ENCODE measurements at regions not wholly inside any gene's neighbourhood (a gene's known extent, or its start where the extent isn't known, plus 50 kb on each side); places are given as distances from the start of the nearest gene placed in this dataset.
"Not testable (repeated sequence)": the region's sequence is repeated elsewhere in the genome, so short reads cannot be mapped to it uniquely, and the experiment has no call there.

DNA sequence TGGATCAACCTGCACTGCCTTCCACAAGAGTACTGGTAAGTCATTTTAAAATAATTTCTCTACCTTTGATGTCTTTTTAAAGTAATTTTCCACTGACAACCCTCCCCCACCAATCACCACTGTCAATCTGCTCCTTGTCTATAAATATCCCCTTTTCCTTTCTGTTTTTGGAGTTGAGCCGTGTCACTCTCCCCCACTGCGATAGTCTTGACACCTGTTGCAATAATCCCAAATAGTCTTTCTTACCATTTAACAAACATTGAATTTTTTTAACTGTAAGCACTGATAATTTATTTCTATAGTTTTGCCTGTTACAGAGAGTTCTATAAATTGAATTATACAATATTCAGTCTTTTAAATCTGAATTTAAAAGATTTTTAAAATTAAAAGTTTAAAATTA is 420.9 kb downstream of the COL11A1 start:
- DNase-seq (ENCODE audit: low read depth in 4 of 4, low spot score in 2 of 4) = no peak

DNA sequence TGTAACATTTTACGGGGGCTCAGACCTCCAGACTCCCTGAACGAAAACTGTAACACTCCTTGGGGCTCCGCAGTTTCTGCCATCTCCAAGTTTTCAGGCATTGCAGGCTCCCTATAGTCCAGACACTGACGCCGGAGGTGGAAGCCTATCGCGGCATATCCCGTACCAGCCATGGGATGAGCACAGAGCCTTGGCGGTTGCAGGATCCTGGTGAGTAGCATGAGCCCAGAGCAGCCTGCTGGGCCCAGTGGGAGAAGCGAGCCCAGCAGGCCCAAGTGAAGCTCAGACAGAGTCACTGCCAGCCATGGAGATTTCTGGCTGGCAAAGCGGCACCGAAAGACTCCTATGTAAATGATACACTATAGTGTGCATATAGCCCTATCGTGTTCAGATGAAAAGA is 446.8 kb downstream of the COL11A1 start:
- DNase-seq (ENCODE audit: low read depth in 4 of 4, low spot score in 2 of 4) = no peak

GRCh38 chr1:102659876-102660483 is 448.3 kb downstream of the COL11A1 start:
- not testable (repeated sequence) for DNase-seq (ENCODE audit: low read depth in 4 of 4, low spot score in 2 of 4)

DNA sequence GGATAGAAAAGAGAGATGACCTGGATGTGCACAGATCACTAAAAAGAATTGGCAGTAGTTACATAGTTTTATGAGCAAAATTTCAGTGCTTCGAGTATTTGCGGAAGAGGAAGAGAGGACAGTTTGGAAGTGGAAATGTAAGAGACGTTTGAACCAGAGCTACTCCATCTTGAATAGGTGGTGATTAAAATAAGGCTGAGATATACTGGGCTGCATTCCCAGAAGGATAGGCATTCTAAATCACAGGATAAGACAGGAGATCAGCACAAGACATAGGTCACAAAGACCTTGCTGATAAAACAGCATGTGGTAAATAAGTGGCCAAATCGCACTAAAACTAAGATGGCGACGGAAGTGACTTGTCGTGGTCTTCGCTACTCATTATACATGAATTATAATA is 453.3 kb downstream of the COL11A1 start:
- DNase-seq (ENCODE audit: low read depth in 4 of 4, low spot score in 2 of 4) = no peak

- no peak for DNase-seq (ENCODE audit: low read depth in 4 of 4, low spot score in 2 of 4)
These were observed 467.4 kb downstream of the COL11A1 start for GRCh38 chr1:102640872-102641271.

GRCh38 chr1:102640312-102640711 is 468.0 kb downstream of the COL11A1 start:
- DNase-seq (ENCODE audit: low read depth in 4 of 4, low spot score in 2 of 4) = no peak

DNA sequence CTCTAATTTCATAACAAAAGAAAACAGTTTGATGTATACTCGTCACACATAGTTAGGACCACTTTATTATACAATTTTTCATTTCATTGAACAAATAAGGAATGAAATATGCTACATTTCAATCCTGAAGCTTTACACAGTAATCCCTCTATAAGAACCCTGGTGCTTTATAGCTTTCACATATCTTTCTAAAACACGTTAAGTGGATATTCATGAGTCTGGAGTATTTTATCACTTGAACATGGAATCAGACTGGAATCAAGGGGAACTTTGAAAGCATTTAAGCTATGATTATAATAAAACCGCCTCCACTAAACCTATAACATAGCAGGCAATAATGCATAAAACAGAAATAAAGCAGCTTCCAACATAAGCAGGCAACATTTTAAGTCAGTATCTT is 476.6 kb downstream of the COL11A1 start:
- no peak for DNase-seq (ENCODE audit: low read depth in 4 of 4, low spot score in 2 of 4)

- DNase-seq (ENCODE audit: low read depth in 4 of 4, low spot score in 2 of 4) = no peak
These were observed 478.3 kb downstream of the COL11A1 start for GRCh38 chr1:102630041-102630440.

DNA sequence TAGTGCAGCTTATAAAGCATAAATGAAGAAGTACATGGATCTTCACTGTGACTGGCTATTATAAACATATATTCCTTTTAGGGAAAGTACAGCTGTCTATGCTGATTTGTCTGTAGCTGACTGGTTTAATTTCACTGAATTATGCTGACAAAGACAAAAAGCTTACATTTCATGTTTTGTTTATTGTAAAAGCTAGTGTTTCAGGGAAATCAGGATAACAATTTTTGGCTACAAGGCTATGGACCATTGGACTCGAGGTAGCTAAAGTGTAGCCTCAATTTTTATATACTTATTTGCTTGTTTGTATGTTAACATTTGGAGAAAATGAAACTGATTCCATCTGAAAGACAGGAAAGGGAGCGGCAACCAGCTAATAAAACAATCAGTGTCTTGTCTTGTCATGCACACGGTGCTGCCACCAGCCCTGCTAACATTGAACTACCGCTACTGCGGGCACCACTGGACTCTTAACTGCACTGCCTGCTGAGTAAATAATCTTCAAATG is 480.2 kb downstream of the COL11A1 start:
- no peak for DNase-seq (ENCODE audit: low read depth in 4 of 4, low spot score in 2 of 4)

- DNase-seq (ENCODE audit: low read depth in 4 of 4, low spot score in 2 of 4) = no peak
These were observed 481.2 kb downstream of the COL11A1 start for GRCh38 chr1:102627145-102627544.

GRCh38 chr1:102615896-102616295 is 492.4 kb downstream of the COL11A1 start:
- DNase-seq (ENCODE audit: low read depth in 4 of 4, low spot score in 2 of 4) = no peak

DNA sequence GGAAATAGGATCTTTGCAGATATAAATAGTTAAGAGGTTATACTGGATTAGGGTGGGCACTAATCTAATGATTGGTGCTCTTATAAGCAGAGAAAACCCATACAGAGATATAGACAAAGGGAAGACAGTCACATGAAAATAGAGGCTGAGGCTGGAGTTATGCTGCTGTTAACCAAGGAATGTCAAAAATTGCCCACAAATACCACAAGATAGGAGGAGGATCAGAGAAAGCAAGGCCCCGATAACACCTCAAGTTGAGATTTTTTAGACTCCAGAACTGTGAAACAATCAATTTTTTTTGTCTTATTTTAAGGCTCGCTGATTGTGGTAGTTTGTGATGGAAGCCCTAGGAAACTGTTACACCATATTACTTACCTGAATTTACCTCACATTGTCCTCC is 513.2 kb downstream of the COL11A1 start:
- no peak for DNase-seq (ENCODE audit: low read depth in 4 of 4, low spot score in 2 of 4)

GRCh38 chr1:102593276-102593675 is 515.0 kb downstream of the COL11A1 start:
- DNase-seq (ENCODE audit: low read depth in 4 of 4, low spot score in 2 of 4) = no peak

- DNase-seq (ENCODE audit: low read depth in 4 of 4, low spot score in 2 of 4) = no peak
These were observed 519.8 kb downstream of the COL11A1 start for GRCh38 chr1:102588536-102588935.

DNA sequence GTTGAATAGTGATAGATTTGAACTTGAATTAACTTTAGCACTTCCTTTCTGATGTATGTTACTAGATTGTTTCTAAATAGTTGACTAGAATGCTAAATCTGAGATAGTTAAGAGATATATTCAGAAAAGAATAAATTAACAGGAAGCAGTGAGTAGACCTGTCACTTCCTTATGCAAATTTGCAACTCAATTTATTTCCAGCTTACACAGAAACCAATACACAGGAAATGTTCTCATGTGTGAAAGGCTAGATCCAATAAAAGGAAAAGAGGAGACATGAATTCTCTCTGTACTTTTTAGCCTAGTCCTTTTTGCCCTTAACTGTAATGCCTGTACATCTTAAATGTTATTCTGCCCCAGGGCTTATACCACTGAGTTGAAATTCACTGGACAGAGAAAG is 522.3 kb downstream of the COL11A1 start:
- DNase-seq (ENCODE audit: low read depth in 4 of 4, low spot score in 2 of 4) = no peak

DNA sequence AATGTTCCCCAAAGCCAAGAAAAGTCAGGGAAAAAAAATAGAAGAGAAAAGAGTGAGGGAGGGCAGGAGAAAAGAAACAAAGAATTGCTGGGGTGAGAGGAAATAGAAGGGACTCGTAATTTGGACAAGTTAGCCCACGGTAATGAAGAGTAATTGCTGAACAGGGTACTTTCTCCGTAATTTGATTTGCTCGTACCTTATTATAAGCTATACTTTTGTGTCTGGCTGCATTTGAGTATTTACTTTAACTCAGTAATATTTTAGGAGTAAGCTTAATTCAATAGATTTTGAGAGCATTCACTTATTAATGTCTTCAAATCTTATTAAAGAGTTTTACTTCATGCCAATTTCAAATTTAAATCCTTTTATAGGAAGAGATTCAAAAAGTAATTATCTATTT is 527.5 kb downstream of the COL11A1 start:
- DNase-seq (ENCODE audit: low read depth in 4 of 4, low spot score in 2 of 4) = no peak

DNA sequence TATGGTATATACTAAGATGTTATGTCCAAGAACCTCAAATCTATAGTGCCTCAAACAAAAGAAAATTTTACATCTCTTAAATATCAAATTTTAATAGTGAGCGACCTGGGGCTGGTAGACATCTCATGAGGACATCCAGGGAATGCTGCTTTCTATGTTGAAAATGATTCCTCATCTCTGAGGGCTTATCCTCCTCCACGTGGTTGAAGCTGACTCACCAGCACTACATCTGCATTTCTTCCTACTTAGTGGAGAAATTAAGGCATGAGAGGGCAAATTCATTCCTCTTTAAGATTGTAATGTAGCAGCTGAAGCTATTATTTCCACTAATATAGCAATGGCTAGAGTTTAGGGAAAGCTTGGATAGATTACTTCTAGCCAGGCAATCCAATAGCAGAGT is 529.5 kb downstream of the COL11A1 start:
- no peak for DNase-seq (ENCODE audit: low read depth in 4 of 4, low spot score in 2 of 4)

DNA sequence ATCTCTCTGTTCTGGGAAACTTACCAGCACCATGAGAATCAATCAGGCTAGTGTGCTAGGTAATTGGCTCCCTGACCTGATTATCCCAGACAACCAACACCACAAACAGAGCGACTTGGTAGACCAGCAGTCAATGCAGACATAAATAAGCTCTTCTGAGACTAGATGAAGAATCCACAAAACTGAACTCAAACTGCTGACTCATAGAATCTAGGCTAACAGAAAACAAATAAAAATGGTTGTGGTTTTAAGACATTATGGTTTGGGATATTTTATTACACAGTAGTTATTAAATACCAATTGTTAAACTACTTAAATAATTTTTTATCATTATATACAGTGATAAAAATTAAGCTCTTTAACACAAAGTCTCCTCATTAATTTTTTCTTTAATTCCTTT is 535.7 kb downstream of the COL11A1 start:
- no peak for DNase-seq (ENCODE audit: low read depth in 4 of 4, low spot score in 2 of 4)

DNA sequence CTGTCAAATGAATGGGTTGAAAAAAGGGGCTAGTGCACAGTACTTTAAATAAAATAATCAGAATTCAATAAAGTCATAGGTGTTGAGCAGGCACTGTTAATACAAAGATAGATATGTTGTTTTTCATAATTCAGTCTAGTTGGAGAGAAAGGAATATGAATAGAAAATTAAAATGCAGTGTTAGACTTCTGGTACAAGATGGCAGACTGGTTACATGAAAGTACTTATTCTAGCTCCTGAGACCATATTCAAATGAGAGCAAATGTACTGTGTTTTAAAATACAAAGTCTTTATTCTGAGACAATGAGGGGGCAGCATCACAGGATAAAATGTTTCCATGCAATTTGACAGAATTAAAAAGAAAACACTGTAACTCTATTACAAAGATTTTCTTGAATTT is 542.1 kb downstream of the COL11A1 start:
- DNase-seq (ENCODE audit: low read depth in 4 of 4, low spot score in 2 of 4) = no peak

DNA sequence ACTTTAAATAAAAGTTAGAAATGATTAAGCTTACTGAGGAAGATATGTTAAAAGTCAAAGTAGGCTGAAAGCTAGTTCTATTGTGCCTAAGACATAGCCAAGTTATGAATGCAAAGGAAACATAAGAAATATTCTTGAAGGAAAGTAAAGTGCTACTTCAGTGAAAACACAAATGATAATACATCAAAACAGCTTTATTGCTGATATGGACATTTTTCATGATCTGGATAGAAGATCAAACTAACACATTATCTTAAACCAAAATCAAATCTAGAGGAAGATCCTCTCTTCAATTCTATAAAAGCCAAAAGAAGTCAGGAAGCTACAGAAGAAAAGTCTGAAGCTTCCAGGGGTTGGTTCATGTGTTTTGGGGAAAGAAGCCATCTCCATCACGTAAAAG is 545.9 kb downstream of the COL11A1 start:
- no peak for DNase-seq (ENCODE audit: low read depth in 4 of 4, low spot score in 2 of 4)

DNA sequence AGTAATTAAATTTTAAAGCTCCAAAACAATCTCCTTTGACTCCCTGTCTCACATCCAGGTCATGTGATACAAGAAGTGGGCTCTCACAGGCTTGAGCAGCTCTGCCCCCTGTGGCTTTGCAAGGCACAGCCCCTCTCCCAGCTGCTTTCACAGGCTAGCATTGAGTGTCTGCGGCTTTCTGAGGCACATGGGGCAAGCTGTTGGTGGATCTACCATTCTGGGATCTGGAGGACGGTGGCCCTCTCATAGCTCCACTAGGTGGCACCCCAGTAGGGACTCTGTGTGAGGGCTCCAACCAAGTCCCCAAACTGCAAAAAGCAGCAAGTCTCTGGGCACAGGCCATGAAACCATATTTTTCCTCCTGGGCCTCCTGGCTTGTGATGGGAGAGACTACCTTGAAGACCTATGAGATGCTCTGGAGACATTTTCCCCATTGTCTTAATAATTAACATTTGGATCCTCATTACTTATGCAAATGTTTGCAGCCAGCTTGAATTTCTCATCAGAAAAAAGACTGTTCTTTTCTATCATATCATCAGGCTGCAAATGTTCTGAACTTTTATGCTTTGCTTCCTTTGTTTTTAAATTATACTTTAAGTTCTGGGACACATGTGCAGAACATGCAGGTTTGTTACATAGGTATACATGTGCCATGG is 554.1 kb upstream of the OLFM3 start:
- DNase-seq (ENCODE audit: low read depth in 4 of 4, low spot score in 2 of 4) = no peak

DNA sequence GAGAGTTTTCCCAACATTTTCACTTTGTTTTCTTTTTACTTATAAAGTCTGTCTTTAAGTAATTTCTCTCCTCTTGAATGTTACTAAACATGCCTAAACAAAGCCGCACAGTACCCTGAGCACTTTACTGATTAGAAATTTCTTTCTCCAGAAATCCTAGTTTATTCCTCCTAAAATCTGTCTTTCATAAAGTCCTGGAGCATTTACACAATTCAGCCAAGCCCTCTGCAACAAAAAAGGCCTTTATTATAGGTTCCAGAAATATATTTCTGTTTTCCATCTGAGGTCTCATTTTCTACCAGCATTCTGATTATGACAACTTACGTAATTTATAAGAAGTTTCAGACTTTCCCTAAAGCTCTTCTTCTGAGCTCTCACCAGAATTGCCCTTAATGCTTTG is 549.5 kb upstream of the OLFM3 start:
- no peak for DNase-seq (ENCODE audit: low read depth in 4 of 4, low spot score in 2 of 4)

All from left renal cortex interstitium (tissue), 4 donors.